GM11168 (cell line): ENCODE measurements at regions not wholly inside any gene's neighbourhood (a gene's known extent, or its start where the extent isn't known, plus 50 kb on each side); places are given as distances from the start of the nearest gene placed in this dataset.

Experiments
- in situ Hi-C: fragments of 300-500 bp; cut with MboI; formaldehyde crosslinking; loops from one replicate; pipeline ENCODE4 v1.12.0; 2022; ENCODE audit warnings: low sequenced_read_pairs; ENCODE audit not compliant: unreplicated experiment

DNA sequence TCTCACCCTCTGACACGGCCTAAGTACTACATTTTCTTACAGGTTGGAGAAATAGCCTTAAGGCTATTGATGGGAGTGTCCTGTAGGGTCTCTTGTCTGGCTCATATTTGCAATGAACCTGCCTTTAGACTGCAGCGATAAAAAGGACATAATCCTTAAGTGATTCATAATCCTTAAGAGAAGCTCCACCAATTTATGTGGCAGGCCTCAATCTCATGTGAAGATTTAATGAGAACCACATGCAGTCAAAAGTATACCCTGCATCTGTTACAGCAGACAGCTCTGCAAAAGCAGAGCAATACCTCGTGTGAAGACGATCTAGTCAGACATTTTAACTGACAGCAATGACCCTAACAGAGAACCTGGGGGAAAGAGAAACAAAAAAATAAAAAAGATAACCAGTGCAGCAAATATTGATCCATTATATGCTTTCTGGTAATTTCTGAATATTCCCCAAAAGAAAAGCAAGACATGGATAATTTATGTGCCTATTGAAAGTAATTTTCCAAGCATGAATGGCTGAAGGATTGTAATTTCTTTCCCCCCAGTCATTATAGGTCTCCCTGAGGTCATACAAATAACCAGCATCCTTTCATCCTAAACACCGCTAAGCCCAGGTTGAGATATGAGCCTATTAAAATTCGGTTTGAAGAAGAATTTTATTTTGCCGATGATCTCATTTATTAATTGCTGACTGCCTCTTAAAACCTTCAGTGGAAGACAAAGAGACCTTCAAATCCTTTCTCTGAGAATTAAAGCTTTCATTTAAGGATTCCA, 321.8 kb upstream of the NBEA start:
- in situ Hi-C loops: no loop called here

GRCh38 chr13:34620862-34621261, 321.2 kb upstream of the NBEA start:
- in situ Hi-C loops: no loop called here

GRCh38 chr13:34623331-34623730, 318.7 kb upstream of the NBEA start:
- in situ Hi-C loops: no loop called here

DNA sequence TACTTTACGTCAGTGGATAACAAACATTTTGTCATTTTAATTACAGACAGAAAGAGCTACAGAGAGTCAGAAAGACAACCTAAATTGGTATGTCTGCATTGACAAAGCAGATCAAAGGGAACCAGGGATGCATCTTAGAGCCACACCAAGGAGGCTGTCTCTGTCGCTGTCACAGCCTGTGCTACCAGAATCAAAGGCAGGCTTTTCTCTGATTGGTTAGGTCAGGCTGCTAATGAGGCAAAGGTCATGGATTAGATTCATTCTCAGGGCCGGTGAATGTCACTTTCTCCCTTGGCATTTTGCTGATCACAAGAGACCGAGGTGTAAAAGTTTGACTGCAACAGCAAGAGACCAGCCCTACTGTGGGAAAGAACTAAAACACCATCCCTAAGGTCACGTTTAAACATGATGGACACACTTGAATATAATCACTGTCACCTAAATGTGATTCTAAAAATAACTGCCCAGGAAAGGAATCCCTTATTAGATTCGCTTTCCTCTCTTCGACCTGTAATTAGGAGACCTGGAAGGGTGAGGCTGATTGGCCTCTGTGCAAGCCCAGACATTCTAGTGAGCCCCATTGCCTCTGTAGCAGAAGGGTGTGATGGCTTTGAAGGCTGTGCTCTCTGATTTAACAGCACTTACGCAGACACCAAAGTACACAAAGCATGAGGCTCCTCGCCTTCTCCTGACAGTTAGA, 314.4 kb upstream of the NBEA start:
- in situ Hi-C loops: no loop called here

DNA sequence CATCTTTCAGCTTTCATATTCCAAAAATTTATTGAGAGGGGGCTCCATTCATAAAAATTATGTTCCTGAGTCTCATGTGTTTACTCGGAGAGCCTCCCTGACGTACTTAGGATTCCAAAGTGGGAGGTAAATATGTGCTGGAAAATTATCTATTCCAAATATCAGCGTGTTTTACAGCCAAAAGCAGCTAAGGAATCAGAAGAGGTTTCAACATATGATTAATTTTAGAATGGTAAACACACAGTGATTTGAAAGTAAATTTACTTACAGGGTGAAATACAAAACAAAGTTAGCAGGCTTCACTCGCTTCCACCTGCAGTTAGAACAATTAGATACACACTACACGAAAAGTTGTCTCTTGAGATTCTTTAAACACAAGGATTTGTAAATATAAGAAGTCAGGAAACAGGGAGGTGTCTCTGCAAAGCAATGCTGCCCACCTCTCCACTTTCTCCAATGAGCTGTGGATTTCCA, 313.8 kb upstream of the NBEA start:
- in situ Hi-C loops: no loop called here

- in situ Hi-C loops: no loop called here
Observed at GRCh38 chr13:34634448-34634847, 307.6 kb upstream of the NBEA start.

DNA sequence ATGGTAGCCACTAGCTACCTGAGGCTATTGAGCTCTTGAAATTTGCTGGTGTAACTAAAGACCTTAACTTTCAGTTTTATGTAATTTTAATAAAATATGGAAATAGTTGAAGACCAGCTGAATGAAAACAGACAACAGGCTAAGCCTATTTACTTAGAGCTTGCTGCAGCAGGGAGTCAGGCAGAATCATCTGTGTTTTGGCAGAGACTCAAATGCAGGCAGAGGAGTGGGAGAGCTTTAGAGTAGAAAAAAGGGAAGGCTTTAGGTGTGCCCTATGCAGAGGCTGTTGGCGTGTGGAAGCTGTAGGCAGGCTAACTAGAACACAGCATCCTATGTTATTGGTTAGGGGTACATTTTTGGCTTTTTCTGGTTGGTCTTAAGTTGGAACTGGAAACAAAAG, 304.9 kb upstream of the NBEA start:
- in situ Hi-C loops: no loop called here

- in situ Hi-C loops: no loop called here
Observed at GRCh38 chr13:34637636-34638035, 304.4 kb upstream of the NBEA start.

- in situ Hi-C loops: no loop called here
Observed at GRCh38 chr13:34638897-34639296, 303.2 kb upstream of the NBEA start.

- in situ Hi-C loops: no loop called here
Observed at GRCh38 chr13:34640179-34640992, 301.7 kb upstream of the NBEA start.

DNA sequence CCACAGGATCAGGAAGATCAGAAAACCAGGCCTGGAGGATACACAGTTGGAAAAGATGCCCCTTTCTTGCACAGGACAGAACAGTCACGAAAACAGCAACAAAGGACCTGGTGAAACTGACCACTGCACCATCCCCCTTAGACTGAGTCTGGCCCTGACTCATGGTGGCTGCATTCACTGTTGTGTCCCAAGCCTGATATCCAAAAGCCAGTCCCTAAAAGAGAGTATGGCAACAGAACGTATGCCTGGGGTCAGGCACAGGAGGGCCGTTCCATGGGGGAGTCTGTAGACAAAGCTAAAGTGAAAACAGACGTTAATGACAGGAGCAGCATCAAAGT, 301.1 kb upstream of the NBEA start:
- in situ Hi-C loops: no loop called here

DNA sequence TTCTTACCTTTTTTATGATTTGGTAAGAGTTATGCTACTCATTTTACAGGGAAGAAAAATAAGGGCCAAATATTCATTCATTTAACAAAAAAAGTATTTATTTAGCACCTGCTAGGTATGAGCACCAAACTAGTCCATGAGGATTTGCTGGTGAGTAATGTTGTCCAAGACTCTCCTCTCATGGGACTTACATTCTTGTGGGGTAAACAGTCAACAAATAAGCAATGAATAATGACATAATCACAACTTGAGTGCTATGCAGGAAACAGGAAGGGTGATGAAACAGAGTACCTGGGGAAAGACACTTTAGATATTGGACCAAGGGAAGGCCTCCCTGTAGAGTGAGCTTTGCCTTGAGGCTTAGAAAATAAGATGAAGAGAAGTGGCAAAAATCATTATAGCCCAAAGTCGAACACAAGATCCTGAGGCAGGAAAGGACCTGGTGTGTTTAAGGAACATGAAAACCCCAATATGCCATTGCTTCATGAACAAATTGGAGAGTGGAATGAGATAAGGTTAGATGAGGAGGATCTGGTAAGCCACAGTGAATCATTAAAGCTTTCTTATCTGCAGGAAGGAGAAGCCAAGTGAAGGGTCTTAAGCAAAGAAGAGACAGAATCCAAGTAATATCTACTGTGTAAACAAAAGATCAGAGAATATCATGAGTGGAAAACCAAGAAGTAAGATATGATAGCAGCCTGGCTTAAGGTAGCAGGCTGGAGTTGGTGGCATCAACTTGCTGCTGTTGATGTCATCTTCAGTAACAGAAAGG, 294.5 kb upstream of the NBEA start:
- in situ Hi-C loops: no loop called here

GRCh38 chr13:34654203-34654602, 287.9 kb upstream of the NBEA start:
- in situ Hi-C loops: no loop called here

- in situ Hi-C loops: no loop called here
Observed at GRCh38 chr13:34654647-34655046, 287.4 kb upstream of the NBEA start.

- in situ Hi-C loops: no loop called here
Observed at GRCh38 chr13:34655554-34655953, 286.5 kb upstream of the NBEA start.

DNA sequence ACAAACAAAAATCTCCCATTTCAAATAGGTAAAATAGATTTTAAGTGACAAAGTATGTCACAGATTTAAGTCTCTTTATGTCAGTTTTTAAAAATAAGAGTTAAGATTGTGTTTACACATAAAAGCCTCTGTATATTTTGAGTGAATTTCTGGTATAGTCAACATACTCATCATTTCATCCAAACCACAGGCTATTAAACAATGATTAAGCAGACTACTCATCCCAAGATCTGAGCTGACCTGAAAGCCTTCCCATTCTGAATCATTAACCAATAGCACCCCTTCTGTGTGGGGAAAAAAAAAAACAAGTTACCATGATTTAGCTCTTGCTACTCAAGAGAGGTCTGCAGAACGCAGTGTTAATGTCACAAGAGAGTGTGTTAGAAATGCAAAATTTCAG, 284.4 kb upstream of the NBEA start:
- in situ Hi-C loops: no loop called here

GRCh38 chr13:34667286-34668218, 274.5 kb upstream of the NBEA start:
- in situ Hi-C loops: no loop called here

DNA sequence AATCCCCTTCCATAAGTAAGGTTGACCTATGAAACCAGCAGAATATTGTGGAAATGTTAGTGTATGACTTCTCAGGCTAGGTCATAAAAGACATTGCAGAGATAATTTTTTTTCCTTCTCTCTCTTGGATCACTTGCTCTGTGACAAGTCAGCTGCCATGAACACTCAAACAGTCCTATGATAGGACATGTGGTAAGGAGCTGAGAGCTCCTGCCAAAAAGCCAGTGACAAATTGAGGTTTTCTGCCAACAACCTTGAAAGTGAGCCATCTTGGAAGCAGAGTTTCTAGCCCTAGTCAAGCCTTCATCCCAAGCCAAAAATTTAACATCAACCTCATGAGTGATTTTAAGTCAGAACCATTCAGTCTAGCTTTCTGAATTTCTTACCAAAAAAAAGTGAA, 270.9 kb upstream of the NBEA start:
- in situ Hi-C loops: no loop called here

GRCh38 chr13:34672631-34673030, 269.4 kb upstream of the NBEA start:
- in situ Hi-C loops: no loop called here
